Hypothalamus (tissue), 51 donors: ENCODE measurements at regions not wholly inside any gene's neighbourhood (a gene's known extent, or its start where the extent isn't known, plus 50 kb on each side); places are given as distances from the start of the nearest gene placed in this dataset.
"Not testable (repeated sequence)": the region's sequence is repeated elsewhere in the genome, so short reads cannot be mapped to it uniquely, and the experiment has no call there.

Source experiments
- DNase-seq, 51 donors: peaks; one replicate each; lab custom pipeline; 2025; lab: John Stamatoyannopoulos, UW

DNA sequence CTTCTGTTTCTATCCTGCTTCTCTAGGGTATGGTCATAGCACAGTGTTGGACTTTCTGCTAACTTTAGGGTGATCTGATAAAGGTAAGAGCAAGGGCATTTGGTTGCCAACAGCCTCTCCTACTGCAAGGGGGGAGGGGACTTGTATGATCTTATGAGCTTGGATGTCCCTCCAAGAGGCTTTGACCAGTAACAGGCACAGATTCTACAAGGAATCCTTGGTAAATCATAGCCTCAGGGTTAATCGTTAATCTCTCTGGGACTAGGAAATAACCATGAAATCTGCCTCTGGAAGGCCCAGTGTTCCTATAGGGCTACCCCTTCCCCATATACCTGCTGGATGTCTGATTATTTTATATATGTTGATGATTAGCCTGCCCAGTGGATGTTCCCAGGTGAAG lies 134.8 kb upstream of the TNFSF4 start:
- no peak for DNase-seq

DNA sequence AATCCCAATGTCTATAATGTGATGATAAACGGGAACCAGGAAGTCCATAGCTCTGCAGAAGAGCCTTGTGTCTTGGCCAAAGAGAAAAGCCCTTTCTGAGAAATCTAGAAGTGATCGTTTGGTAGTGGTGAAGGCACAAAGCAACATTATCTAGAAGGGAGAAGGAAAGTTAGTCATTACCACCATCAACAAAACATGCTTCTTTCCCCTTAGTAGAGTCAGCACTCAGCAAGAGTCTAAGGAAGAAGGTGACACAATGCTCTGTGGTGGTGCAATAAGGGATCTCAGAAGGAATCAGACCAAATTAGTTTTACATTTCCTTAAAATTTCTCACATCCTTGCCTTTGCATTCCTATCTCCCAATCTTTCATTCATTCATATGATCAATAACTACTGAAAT lies 134.4 kb upstream of the PRDX6 start:
- DNase-seq, result no peak

DNA sequence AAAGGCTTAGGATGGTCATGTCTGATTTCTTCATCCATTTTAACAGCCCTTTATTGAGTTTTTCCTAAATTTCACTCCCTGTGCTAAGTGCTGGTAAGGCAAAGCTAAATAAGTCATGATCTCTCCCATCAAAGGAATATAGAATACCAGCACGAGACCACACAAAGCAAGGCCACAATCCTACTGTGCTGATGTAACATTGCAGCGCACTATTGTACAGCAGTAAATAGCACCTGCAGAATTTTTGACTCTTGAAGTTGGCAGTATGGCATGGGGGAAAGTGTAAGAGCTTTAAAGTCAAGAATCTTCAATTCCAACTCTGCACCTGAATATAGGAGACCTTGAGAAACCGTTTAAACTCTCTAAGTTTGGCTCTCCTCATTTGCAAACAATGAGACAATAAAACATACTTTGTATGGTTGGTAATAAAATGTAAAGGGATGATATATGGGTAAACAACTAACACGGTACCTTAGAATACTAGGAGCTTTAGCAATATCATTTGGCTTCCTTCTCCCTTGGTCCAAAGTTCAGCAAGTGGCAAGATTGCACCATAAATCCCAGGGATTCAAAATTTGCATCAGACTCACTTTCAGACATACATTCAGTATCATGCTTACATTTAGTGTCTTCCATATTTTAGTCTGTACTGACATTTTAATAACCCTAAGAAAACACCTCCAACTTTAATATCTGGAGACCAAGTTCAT lies 132.9 kb upstream of the PRDX6 start:
- no peak for DNase-seq

DNA sequence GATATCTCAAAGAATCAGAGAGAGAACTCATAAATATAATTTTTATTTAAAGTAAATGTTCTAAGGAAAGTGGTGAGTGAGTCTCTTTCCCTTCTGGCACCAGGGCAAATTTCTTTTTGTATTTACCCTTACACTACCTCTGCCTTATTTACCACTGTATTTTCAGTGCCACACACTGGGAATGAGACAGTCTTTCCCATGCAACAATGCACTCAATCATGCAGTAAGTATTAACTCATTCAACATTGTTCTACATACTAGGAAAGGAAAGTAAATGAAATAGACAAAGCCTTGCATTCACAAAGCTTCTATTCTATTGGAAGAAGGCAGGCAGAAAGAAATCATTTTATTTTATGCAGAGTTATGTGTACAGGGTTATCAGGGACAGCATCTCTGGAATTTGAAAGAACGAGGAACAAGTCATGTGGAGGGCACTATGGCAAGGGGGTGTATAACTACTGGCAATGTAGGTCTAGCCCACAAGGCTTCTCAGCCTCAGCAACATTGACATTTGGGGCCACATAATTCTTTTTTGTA lies 129.8 kb upstream of the PRDX6 start:
- DNase-seq, result no peak

DNA sequence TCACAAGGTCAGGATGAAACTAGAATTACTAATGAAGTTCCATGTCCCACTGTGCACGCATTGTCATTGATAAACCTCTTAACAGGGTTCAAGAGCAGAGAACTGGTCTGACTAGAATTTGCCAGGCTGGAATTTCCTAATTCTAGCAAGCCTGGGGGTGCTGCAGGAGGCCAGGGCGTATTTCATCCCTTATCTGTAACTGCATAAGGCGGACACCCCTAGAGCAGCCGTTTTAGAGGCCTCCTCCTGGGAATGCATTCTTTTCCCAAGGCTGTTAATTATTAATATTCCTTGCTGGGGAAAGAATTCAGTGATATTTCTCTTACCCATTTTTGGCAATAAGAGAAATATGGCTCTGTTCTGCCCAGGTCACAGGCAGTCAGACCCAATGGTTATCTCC lies 124.5 kb upstream of the PRDX6 start:
- DNase-seq, result not testable (repeated sequence)

DNA sequence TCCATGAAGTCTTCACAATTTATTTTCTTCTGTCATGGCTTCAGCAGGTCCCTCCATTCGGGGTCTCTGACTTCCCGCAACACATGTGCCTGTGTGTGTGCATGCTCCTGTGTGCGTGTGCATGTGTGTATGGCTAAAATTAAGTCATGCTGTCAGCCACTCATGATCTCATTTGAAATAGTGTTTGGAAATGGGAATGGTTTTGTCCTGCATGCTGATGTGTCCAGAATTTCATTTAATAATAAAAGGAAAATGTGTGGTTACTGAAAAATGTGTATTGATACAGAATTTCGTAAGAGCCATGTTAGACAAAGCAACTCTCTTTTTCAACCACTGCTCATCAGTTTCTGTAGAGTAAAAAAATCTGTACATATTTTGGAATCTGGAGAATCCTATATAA lies 123.8 kb upstream of the PRDX6 start:
- no peak for DNase-seq

DNA sequence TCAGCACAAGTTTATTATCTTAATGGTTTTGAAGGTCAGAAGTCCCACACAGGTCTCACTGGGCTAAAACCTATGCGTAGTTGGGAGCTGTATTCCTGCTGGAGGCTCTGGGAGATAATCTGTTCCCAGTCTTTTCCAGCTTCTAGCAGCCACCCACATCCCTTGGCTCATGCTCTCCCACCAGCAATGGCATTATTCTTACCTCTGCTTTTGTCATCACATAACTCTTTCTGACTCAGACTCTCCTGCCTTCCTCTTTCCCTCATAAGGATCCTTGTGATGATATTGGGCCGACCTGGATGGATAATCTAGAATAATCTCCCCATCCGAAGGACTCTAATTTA lies 122.2 kb upstream of the PRDX6 start:
- no peak for DNase-seq

DNA sequence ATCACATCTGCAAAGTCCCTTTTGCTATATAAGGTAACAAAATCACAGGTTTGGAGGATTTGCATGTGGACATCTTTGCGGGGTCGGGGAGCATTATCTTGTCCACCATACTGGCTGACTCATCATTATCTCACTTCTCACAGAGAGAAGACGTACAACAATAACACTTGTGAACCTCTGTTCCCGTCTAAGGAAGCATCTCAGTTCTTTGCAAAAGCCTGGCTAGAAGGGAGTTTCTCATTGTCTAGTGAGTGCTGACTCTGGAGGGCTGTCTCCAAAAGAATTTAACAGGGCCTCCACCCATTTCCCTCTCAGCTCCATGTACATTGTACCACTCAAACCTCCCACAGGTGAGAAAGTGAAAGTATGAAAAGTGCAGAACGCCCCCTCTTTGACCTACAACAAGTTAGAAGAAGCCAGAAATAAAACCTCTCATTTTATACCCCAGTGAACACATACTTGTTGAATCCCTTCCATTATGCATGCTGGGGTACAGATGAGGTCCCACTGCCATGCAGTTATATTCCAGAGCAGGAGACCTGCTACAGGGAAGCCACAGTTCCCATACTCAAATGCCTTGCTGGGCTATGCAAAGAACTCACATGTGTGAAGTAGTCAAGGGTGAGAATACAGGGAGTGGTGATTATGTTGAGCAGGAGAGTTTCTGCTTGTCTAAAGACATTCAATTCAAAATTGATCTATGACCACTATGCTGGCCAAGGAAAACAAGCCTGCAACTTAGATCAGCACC lies 121.7 kb upstream of the PRDX6 start:
- no peak for DNase-seq

DNA sequence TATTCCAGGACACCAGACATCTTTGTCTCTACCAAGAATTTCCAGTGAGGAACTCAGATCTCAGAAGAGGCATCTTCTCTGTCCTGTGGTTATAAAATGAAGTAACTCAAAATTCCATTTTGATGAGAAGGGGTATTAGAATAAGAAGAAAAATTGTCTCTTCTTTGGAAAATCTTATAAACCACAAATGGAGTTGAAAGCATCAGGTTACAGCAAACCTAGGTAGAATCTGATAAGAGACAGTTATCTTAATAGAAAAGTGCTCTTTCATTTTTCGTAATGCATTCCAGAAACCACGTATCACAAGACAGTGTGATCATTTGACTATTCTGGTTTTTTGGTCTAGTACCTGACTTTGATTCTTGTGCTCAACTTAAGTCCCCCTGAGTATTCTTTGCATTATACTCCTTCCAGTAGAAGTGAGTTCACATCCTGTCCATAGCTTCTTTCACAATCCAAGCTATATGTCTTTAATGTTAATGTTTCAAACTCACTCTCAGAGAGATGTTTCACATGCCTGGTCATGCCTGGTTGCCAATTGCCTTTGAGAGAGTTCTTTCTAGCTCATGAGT lies 120.9 kb upstream of the PRDX6 start:
- no peak for DNase-seq

DNA sequence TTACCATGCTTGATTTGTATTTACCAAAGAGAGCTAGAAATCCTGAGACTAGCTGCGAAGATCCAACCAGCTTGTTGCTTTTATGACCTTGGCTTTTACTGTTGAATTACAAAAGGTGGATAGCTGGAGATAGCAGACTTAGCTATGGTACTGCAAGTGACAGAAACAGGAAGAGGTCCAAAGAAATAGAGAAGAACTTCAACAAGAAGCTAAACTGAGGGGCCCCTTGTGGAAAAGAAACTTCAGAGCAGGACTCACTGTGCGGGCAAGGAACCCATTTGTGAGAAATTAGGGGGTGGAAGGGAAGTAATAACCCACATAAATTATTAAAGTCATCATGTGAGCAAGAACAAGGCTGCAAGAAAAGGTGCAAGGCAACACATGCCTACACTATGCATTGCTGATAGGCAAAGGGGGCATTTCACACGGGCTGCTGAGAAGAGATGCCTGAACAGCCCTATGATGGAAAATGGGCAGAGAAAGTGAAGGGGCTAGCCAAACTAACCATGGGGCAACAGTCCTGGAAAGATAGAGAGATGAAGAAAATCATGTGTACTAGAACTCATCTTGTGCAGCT lies 116.6 kb upstream of the PRDX6 start:
- DNase-seq, result no peak

DNA sequence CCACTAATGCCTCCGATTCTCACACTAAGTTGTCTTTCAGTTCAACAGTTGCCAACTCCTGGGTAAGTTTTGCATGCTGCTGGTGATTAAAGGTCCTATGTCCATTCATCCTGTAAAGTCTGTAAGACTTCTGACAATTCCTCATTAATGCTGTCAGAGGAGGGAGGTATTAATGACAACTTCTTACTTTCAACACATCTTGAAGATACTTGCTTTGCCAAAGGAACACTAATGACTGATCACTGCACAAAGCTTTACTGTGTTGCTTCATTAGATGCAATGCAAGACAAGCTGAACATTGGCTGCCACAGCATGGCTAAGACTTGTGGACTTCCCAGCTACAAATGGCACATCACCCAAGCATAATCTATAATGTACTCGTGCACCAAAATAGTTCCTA lies 114.6 kb upstream of the PRDX6 start:
- no peak for DNase-seq

DNA sequence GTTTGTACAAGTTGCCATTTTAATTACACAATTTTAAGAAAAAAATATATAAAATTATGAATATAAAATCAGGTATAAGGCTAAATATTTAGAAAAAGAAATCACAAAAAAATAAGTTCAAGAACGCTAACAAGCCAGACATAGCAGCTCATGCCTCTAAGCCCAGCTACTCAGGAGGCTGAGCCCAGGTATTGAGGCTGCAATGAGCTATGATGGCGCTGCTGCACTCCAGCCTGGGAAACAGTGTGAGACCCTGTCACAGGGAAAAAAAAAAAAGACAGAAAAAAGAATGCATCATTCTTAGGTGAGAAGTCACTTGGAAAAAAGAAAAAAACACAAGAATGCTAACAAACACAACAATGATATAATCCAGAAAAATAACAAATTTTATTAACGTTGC lies 112.3 kb upstream of the PRDX6 start:
- no peak for DNase-seq

DNA sequence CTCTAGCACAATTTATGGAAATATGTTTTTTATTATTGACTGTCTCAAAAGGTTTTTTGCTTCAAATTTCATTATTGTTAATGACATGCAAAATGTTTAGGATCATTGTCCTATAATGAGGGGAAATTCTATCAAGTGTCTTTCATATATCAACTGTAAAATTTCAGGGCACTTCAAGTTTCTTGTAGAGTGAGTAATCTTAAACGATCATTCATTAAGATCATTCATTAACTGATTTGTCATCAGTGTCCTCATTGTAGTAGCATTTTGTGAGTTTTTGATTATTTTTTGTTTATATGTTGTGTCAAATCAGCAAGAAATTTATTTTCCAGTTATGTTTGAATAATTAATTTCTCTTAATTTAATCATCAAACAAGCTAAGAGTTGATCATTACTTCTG lies 111.8 kb upstream of the PRDX6 start:
- no peak for DNase-seq

DNA sequence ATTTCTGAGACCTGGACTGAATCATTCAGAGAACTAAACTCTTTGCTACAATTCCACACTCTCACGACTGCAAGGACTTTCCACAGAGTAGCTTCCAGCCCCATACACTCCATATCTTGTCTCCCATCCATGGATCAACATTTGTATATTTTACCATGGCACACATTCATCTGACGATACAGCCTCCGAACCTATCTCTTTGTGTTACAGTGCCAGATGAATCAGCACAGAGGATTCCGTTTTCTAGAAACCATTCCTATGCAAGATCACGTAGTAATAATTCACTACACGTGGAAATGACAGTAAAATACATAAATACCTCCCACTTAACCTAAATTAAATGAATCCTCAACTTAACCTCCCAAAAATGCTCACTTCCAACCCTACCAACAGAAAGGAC lies 110.0 kb upstream of the PRDX6 start:
- no peak for DNase-seq

DNA sequence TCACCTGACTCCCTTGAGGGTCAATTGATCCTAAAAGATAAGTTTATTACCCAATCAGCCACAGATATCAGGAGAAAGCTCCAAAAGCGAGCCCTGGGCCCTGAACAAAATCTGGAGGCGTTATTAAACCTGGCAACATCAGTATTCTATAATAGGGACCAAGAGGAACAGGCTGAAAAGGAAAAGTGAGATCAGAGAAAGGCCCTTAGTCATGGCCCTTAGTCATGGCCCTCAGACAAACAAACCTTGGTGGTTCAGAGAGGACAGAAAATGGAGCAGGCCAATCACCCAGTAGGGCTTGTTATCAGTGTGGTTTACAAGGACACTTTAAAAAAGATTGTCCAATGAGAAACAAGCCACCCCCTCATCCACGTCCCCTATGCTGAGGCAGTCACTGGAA lies 106.5 kb upstream of the PRDX6 start:
- DNase-seq, result not testable (repeated sequence)

DNA sequence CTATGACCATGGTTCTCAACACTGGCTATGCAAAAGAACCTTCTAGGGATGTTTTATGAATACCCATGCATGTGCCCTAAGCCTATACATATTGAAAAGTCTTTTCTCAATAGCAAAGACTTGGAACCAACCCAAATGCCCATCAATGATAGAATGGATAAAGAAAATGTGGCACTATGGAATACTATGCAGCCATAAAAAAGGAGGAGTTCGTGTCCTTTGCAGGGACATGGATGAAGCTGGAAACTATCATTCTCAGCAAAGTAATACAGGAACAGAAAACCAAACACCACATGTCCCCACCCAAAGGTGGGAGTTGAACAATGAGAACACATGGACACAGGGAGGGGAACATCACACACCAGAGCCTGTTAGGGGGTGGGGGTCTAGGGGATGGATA lies 101.1 kb upstream of the PRDX6 start:
- not testable (repeated sequence) for DNase-seq

DNA sequence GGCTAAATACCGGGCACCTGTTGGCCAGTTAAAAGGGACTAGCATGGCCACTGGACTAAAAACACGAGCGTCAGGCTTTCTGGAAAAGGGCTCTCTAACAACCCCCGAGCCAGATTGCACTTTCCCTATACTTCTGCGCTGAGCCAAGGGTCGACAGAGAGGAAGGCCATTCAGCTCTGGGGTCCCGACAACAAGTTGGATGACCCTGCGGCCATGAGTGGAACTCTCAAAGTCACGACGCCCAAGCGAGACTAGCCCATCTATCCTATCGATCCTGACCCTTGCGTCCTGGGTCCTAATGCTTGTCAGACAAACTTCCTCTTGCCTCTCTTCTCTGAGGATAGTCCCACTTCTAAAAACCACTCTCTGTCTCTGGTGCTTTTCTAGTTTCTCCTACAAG lies 99.9 kb upstream of the PRDX6 start:
- no peak for DNase-seq

DNA sequence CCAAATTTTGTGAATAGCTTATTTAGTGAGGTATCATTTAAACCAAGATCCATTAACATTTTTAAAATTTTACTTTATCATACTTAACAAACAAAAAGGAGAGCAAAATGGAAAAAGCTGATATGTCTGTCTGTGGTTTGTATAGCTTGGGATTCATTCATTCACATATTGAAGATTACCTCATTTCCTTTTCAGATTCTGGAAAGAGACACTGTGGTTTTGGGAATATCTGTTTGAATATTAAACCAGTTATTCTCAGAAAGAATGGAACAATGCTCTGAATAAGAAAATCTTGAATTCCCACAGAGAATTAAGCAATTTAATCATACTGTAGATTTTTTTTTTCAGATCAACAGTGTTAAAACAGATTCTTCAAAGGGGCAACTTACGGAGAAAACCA lies 93.8 kb upstream of the PRDX6 start:
- DNase-seq, result no peak

DNA sequence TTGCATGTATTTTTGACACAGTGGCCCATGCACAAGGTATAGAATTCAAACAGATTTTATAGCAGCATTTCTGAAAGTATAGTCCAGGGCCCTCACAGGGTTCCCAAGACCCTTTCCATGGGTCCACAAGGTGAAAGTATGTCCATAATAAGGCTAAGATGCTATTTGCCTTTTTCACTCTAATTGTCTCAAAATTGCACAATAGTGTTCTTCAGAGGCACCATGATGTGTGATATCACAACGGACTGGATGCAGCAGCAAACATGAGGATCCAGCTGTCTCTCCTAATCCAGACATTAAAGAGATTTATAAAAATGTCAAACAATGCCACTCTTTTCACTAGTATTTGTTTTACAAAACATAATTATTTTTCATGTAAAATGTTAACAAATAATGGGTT lies 88.8 kb upstream of the PRDX6 start:
- no peak for DNase-seq

DNA sequence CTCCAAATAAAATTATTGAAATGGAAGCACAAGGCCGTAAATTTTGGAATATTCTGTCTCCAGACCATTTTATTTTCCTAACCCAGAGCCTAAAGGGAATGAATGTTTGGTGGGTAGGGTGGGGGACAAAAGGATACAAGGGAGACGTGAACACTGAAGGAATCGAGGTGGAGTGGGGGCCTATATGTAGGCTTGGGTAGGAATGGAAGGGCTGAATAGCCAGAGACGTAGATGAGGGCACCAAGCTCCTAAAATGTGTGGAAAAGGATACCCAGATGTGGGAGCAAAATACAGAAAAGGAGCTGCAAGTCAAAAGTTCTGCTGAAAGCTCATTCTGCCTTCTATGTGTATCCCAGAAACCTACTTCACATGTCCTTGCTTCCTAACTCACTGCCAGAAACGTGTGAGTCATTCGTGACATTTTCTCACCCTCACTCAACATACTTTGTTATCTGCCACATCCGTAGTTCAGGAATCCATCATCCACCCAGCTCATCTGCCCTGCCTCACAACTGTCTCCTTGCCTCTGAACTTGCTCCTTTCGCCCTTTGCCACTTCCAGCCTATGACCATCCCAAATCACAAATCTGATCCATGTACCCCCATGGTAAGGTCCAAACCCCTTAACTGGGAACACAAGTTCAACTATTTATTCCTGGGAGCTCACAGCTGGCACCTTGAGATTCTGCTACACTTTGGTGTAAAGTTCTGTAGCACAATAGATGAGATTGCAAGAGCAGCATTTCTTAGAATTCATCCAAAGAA lies 84.1 kb upstream of the PRDX6 start:
- DNase-seq, result no peak

DNA sequence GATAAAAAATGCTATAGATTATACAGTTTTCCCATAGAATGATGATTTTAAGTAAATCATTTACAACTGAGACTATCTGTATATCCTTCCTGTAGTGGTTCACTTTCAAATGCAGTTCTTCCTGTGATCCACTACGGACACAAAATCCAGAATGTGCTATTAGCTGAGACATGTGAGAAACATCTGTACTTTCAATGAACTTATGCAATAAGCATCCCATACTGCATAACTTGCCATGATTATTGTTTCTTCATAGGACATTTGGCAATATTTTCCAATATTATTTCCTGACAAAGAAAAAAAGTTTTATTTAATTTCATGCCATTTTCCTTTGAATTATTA lies 83.5 kb upstream of the PRDX6 start:
- no peak for DNase-seq
